ENCODE measurements at regions not wholly inside any gene's neighbourhood (a gene's known extent, or its start where the extent isn't known, plus 50 kb on each side); places are given as distances from the start of the nearest gene placed in this dataset.
"Not testable (repeated sequence)": the region's sequence is repeated elsewhere in the genome, so short reads cannot be mapped to it uniquely, and the experiment has no call there.

DNA sequence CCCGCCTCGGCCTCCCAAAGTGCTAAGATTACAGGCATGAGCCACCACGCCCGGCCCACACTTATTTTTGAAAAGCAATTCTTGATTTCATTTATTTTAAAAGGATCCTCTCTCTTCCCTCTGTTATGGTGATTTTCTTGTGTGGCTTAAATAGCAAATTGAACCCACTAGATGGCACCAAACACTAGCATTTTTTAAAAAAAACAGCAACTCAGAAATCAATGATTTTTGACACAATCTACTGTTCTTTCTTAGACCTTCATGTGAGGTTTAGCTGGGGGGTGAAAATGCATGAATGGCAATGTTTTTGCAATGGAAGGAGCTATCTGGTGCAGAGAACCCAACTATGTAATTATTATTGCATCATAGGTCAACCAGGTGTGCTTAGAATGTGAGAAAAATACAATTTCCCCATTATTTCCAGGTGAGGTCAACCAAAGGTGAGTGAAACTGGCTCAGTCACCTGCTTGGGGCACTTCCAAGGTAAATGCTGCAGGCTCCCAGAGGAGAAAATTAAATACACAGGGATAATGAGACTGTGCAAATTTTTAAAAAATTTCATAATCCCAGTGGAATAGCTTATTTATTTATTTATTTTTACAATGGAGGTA is 226.7 kb upstream of the PRKX start:
- no peak overlapping the region for H3K4me3 ChIP-seq (ENCODE audit: control insufficient read depth, low read depth, low read length)
- no peak for DNase-seq (ENCODE audit: low read depth)
- TF ChIP-seq, protein P1, sequence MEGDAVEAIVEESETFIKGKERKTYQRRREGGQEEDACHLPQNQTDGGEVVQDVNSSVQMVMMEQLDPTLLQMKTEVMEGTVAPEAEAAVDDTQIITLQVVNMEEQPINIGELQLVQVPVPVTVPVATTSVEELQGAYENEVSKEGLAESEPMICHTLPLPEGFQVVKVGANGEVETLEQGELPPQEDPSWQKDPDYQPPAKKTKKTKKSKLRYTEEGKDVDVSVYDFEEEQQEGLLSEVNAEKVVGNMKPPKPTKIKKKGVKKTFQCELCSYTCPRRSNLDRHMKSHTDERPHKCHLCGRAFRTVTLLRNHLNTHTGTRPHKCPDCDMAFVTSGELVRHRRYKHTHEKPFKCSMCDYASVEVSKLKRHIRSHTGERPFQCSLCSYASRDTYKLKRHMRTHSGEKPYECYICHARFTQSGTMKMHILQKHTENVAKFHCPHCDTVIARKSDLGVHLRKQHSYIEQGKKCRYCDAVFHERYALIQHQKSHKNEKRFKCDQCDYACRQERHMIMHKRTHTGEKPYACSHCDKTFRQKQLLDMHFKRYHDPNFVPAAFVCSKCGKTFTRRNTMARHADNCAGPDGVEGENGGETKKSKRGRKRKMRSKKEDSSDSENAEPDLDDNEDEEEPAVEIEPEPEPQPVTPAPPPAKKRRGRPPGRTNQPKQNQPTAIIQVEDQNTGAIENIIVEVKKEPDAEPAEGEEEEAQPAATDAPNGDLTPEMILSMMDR (IDR thresholded peaks at IDR 0.05; ENCODE audit: control insufficient read depth, insufficient read depth, low read depth, low read length, missing control alignments), result peak; percentile 43

DNA sequence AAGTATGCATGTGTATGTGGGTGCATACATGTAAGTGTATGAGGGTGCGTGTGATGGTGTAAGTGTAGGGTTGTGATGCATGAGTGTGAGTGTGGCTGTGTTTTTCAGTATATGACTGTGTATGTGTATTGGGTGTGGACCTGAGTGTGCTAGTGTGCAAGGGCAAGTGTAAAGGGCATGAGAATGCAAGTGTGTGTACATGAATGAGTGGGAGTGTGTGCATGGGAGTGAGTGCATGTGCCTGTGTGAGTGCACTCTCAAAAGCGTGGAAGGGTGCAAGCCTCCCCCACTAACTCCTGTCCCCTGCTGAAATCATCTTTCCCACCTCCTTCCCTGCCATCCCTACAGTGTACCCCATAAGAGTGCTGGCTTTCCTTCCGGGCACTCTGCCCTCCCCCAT is 225.1 kb upstream of the PRKX start:
- no peak overlapping the region for H3K4me3 ChIP-seq (ENCODE audit: control insufficient read depth, low read depth, low read length)
- TF ChIP-seq, protein P1 (IDR thresholded peaks at IDR 0.05; ENCODE audit: control insufficient read depth, insufficient read depth, low read depth, low read length, missing control alignments), result no peak
- no peak for DNase-seq (ENCODE audit: low read depth)

DNA sequence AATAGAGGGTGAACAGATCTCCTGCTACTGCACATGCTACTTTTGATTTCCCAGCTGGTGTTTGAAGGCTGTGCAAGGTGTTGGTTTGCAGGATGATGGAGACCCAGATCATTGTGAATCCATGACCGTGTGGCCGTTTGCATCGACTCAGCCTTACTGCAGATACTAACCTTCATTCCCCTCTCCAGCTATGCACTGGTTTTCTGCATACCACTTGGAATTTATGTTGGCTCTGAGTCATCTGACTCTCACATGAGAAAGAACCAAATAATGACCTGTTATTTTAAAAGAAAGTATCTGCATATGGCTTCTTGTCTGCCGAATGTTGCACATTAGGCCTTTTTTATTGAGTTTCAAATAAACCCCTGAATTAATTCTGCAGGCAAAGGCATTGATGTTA is 221.7 kb upstream of the PRKX start:
- not testable (repeated sequence) for H3K4me3 ChIP-seq (ENCODE audit: control insufficient read depth, low read depth, low read length); DNase-seq (ENCODE audit: low read depth)

DNA sequence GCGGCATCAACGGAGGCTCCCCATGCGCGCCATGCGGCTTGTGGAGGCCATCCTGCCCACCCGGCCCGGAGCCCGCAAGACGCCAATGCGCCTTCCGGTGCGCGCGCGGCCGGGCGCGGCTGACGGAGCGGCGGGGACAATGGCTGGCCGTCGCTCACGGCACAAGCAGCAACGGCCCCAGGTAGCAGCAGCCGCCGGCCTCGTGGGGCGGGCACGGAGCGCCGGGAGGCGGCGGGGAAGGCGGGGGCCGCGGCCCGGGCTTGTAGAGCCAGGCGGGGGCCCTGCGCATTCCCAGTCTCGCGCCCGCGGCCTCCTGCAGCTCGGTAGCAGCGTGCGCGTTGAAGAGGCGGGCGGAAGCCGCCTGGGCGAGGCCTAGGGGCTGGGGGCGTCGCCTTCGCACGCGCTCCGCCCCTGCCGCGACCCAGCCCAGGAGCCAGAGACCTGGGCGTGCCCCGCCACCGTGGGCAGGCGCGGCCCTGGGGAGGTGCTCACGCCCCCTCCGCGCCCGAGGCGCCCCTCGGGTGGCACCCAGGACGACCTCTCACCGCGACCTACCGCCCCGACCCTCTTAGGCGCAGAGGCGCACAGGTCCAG is 207.1 kb upstream of the PRKX start:
- not testable (repeated sequence) for H3K4me3 ChIP-seq (ENCODE audit: control insufficient read depth, low read depth, low read length); DNase-seq (ENCODE audit: low read depth)

DNA sequence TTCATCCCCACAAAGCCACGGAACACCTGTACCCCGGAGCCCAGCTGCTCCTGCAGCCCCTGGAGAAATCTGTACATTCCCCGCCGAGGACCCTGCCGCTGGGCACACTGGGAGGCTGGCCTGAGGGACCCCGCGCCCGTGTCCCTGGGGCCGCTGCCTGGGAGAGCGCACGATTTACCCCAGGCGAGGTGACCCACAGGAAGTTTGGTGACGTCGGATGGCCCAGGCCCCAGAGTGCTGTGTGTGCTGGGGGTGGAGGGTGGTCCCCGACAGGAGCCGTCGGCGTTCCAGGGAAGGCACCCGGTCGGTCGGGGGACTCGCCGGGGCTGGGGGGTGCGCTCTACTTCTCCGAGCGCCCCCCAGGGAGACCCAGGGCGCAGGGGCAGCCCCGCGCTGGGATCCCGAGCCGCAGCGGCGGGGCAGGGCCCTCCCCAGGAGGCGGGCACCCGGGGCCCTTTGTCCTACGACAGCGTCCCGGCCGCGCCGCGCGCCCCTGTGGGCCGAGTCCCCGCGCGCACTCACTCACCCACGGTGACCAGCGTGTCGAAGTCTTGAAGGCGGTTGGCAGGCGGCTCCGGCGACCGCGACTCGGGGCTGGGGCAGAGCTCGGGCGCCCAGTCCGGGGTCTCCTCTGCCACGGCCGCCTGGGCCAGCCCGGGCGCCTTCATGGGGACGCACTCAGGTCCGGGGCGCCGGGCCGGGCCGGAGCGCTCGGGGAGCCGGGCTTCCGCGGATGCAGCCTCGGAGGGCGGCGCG is 206.4 kb upstream of the PRKX start:
- not testable (repeated sequence) for DNase-seq (ENCODE audit: low read depth)

DNA sequence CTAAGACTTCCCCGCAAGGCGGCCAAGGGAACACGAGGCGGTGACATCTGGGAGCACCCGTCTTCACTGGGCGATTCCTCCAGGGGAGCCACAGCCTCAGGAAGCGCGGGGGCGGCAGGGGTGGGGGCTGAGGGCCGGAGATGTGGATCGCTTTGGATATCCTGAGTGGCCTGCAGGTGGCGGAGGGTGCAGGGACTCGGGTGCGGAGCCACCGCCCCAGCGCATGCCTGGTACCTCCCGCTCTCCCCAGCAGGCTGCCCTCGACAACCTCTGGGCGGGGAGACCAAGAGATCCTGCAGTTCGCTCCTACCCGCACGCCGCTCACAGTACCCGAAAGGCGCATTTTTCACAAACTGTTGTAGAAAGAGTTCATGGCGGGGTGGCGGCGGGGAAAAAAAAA is 201.4 kb upstream of the PRKX start:
- H3K4me3 ChIP-seq (ENCODE audit: control insufficient read depth, low read depth, low read length); DNase-seq (ENCODE audit: low read depth): not testable (repeated sequence)

More for the DNA sequence above, 206.4 kb upstream of the PRKX start:
- not testable (repeated sequence) for H3K4me3 ChIP-seq (ENCODE audit: control insufficient read depth, low read depth, low read length)

DNA sequence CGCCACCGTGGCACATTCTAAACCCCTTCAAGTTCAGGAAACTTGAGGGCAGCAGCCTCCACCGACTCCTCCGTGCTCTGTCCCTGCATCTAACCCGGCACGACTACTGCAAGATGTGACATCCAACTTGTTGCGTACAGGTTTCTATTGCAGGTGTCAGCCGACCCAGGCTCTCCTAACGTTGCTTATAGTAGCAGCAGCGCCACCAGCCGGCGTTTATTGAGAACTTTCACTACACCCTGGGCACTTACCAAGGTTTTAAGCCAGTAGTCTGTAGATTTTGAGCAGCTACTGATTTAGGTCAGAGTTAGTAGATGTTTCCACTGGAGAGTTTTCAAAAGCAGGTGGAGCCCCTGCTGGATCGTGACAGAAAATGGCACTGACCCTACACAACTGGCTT is 200.6 kb upstream of the PRKX start:
- not testable (repeated sequence) for H3K4me3 ChIP-seq (ENCODE audit: control insufficient read depth, low read depth, low read length); DNase-seq (ENCODE audit: low read depth)

DNA sequence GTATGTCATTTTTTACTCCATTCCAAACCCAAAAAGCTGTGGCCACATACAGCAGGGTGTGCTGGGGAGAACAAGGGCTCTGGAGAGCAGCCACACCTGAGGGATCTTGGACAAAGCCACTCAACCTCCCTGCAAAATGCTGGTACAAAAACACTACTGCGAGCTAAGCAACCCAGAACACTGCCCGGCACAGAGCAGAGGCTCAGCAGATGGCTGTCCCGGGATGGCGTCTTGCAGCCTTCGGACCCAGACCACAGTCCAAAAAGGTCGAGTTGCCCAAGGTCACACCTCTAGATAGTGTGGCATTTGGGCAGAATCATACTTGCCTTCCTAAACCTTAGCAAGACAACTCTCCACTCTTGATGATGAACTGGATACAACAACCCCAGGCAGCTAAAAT is 197.6 kb upstream of the PRKX start:
- not testable (repeated sequence) for DNase-seq (ENCODE audit: low read depth); H3K4me3 ChIP-seq (ENCODE audit: control insufficient read depth, low read depth, low read length)

DNA sequence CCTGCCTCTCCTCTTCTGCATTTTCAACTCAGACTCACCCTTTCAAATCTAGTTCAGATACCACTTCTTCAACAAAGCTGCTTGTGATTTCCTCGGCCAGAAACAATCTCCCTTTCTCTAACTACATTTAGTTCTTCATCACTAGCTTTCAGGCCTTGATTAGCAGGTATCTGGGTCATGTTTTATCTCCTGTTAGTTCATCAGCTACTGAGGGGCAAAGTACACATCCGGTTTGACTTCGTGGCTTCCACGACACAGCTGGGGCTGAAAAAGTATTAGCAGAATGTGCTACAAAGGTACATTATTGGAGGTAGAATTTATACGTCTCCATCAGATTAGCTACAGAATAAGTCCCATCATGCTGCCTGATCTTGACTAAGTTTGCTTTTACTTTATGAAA is 197.2 kb upstream of the PRKX start:
- DNase-seq (ENCODE audit: low read depth); H3K4me3 ChIP-seq (ENCODE audit: control insufficient read depth, low read depth, low read length): not testable (repeated sequence)

DNA sequence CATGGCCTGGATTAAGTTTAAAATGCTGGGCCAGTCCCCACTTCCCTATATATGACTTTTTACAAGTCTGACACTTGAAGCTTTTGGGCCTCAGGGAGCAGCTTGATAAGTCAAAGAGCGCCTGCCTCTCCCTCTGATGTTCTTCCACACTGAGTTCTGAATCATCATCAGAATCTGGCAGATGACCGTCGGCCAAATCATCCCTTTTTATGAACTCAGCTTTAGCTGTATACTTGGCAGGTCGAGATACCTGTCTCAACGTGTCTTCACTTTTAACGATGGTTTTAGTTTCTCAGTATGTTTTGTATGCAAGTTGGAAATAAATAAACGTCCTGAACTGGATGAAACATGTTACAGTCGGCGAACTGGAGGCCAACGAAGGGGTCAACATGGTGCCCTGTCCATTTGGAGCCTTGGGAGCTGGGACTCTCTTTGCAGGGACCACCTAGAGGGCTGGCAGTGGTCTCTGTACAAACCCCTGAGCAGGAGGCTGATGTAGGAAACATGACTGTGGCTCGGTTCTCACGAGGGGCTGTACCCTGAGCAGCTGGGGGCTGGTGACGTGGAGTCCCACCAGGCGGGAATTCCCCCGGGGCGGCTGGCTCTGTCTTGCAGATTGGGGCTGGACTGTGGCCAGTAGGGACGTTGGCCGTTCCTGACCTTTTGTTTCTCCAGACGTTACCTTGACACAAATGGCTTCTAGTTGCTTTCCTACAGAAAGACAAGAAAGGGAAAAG is 192.2 kb upstream of the PRKX start:
- not testable (repeated sequence) for H3K4me3 ChIP-seq (ENCODE audit: control insufficient read depth, low read depth, low read length); DNase-seq (ENCODE audit: low read depth)

DNA sequence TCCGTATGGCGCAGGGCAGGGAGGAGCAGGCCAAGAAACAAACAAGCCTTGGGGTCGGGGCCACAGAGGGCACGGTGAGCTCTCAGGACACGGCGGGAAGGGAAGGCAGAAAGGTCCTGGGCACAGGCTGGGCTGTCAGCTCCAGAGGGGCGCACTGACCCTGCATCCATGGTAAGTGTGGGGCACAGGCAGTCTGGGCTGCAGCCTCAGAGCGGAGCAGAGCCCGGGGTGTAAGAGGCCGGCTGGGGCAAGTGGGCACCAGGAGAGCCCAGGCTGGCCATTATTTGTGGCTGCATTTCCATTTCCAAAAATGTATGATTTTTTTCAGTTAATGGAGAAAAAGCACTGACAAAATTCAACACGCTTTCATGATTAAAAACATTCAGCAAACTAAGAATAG is 188.8 kb upstream of the PRKX start:
- DNase-seq (ENCODE audit: low read depth); H3K4me3 ChIP-seq (ENCODE audit: control insufficient read depth, low read depth, low read length): not testable (repeated sequence)

DNA sequence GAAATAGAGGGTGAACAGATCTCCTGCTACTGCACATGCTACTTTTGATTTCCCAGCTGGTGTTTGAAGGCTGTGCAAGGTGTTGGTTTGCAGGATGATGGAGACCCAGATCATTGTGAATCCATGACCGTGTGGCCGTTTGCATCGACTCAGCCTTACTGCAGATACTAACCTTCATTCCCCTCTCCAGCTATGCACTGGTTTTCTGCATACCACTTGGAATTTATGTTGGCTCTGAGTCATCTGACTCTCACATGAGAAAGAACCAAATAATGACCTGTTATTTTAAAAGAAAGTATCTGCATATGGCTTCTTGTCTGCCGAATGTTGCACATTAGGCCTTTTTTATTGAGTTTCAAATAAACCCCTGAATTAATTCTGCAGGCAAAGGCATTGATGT is 183.3 kb upstream of the PRKX start:
- DNase-seq (ENCODE audit: low read depth); H3K4me3 ChIP-seq (ENCODE audit: control insufficient read depth, low read depth, low read length): not testable (repeated sequence)

DNA sequence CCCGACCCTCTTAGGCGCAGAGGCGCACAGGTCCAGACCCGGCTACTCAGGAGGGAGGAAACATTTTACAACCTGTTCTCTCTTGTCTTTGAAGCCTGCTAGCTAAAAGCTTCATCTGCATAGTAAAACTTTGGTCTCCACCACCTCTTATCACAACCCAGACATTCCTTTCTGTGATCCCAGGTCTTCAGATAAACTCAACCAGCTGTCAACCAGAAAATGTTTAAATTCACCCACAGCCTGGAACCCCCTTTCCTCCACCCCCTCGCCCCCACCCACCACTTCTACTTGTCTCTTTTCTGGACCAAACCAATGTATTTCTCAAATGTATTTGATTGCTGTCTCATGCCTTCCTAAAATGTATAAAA is 169.1 kb upstream of the PRKX start:
- H3K4me3 ChIP-seq (ENCODE audit: control insufficient read depth, low read depth, low read length); DNase-seq (ENCODE audit: low read depth): not testable (repeated sequence)

DNA sequence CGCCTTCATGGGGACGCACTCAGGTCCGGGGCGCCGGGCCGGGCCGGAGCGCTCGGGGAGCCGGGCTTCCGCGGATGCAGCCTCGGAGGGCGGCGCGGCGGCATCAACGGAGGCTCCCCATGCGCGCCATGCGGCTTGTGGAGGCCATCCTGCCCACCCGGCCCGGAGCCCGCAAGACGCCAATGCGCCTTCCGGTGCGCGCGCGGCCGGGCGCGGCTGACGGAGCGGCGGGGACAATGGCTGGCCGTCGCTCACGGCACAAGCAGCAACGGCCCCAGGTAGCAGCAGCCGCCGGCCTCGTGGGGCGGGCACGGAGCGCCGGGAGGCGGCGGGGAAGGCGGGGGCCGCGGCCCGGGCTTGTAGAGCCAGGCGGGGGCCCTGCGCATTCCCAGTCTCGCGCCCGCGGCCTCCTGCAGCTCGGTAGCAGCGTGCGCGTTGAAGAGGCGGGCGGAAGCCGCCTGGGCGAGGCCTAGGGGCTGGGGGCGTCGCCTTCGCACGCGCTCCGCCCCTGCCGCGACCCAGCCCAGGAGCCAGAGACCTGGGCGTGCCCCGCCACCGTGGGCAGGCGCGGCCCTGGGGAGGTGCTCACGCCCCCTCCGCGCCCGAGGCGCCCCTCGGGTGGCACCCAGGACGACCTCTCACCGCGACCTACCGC is 168.6 kb upstream of the PRKX start:
- not testable (repeated sequence) for DNase-seq (ENCODE audit: low read depth); H3K4me3 ChIP-seq (ENCODE audit: control insufficient read depth, low read depth, low read length)

DNA sequence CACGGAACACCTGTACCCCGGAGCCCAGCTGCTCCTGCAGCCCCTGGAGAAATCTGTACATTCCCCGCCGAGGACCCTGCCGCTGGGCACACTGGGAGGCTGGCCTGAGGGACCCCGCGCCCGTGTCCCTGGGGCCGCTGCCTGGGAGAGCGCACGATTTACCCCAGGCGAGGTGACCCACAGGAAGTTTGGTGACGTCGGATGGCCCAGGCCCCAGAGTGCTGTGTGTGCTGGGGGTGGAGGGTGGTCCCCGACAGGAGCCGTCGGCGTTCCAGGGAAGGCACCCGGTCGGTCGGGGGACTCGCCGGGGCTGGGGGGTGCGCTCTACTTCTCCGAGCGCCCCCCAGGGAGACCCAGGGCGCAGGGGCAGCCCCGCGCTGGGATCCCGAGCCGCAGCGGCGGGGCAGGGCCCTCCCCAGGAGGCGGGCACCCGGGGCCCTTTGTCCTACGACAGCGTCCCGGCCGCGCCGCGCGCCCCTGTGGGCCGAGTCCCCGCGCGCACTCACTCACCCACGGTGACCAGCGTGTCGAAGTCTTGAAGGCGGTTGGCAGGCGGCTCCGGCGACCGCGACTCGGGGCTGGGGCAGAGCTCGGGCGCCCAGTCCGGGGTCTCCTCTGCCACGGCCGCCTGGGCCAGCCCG is 167.9 kb upstream of the PRKX start:
- not testable (repeated sequence) for DNase-seq (ENCODE audit: low read depth); H3K4me3 ChIP-seq (ENCODE audit: control insufficient read depth, low read depth, low read length)
